AG04450 (cell line): ENCODE measurements at regions not wholly inside any gene's neighbourhood (a gene's known extent, or its start where the extent isn't known, plus 50 kb on each side); places are given as distances from the start of the nearest gene placed in this dataset.
"Not testable (repeated sequence)": the region's sequence is repeated elsewhere in the genome, so short reads cannot be mapped to it uniquely, and the experiment has no call there.

ENCODE experiments used
- CTCF ChIA-PET: fragments of 300-600, 350-600 bp; formaldehyde crosslinking; extraction: SDS; loops from one replicate; lab custom pipeline; 2022; ENCODE audit warnings: antibody characterized with exemption, inconsistent platforms; lab: Charles Lee
- POLR2A ChIA-PET: fragments of 350-600 bp; formaldehyde crosslinking; extraction: SDS; loops from one replicate; lab custom pipeline; 2021; ENCODE audit warnings: antibody characterized with exemption, inconsistent platforms; lab: Yijun Ruan, JAX
- DNase-seq: peaks from one replicate; pipeline ENCODE4 v3.0.0-alpha.2; 2011; ENCODE audit warnings: low read depth, low spot score
- H3K27ac ChIP-seq: one replicate; pipeline ENCODE4 v1.5.1; 2012; ENCODE audit warnings: low read depth, low read length, control low read depth
- H3K27me3 ChIP-seq: one replicate; pipeline ENCODE4 v1.6.0; 2012; ENCODE audit warnings: low read length; ENCODE audit not compliant: control insufficient read depth, insufficient read depth
- H3K4me3 ChIP-seq: 2 replicates; pipeline ENCODE4 v1.5.1; 2011; ENCODE audit warnings: mild to moderate bottlenecking, low read depth, low read length, control low read depth
- H3K9me3 ChIP-seq: 2 replicates; pipeline ENCODE4 v1.5.1; 2012; ENCODE audit warnings: low read length; ENCODE audit not compliant: control insufficient read depth, insufficient read depth
- TF ChIP-seq, protein P1 (sequence below): IDR thresholded peaks from 2 replicates; pipeline ENCODE4 v1.5.1; 2011; ENCODE audit warnings: low read depth, low read length, control low read depth, inconsistent platforms

DNA sequence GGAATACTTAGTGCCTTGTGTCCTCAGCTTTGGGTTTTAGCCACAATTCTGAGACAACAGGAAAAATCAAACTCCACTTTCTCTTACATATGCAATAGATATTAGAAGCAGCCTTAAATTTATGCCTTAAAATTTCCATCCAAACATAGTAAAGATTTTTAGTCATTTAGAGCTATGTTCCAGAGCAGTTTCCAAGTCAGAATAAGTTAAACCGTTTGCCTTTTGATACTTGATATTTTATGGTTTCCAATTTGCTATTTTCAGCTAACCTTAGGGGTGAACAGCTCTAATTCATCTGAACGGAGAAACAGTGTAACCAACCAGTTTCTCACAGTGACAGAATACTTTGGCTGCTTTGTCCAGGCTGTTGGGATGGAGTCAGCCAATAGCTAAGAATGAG, 125.8 kb upstream of the RXFP1 start:
- POLR2A ChIA-PET: no interaction called here
- Histone ChIP-seq H3K4me3 (no peak overlapping the region), H3K9me3 (no peaks in the 10 kb centered on the region), H3K27ac (no peak overlapping the region), H3K27me3 (no peaks in the 10 kb centered on the region)
- TF ChIP-seq, protein P1, sequence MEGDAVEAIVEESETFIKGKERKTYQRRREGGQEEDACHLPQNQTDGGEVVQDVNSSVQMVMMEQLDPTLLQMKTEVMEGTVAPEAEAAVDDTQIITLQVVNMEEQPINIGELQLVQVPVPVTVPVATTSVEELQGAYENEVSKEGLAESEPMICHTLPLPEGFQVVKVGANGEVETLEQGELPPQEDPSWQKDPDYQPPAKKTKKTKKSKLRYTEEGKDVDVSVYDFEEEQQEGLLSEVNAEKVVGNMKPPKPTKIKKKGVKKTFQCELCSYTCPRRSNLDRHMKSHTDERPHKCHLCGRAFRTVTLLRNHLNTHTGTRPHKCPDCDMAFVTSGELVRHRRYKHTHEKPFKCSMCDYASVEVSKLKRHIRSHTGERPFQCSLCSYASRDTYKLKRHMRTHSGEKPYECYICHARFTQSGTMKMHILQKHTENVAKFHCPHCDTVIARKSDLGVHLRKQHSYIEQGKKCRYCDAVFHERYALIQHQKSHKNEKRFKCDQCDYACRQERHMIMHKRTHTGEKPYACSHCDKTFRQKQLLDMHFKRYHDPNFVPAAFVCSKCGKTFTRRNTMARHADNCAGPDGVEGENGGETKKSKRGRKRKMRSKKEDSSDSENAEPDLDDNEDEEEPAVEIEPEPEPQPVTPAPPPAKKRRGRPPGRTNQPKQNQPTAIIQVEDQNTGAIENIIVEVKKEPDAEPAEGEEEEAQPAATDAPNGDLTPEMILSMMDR: no peak
- no peak for DNase-seq
- CTCF ChIA-PET: interaction anchor here (1.4 kb wide), 1 partner anchor 140 kb away, joined by 5 read pairs; no protein-coding TSS in a partner anchor

DNA sequence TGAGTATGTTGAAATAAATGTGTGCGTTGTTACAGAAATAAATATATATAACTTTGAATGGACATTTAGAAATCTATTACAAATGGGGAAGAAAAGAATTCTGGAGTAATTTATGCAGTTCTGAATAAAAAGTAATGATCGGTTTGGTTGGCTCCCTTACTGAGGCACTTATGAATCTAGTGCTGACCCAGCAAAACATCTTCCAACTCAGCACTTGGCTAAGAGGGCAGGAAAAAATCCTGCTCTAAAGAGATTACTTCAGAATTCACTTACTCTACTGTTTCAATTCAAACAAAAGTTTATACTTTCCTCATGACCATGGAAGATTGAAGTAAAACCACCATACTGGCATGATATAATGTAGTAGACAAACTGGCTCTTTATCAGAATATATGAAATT, 123.9 kb upstream of the RXFP1 start:
- TF ChIP-seq, protein P1: no peak
- ChIA-PET POLR2A (no interaction called here), CTCF (no interaction called here)
- no peak for DNase-seq
- no peaks in the 10 kb centered on the region for H3K9me3 ChIP-seq
- H3K27me3 ChIP-seq: no peaks in the 10 kb centered on the region
- no peak overlapping the region for H3K27ac ChIP-seq
- H3K4me3 ChIP-seq: no peak overlapping the region

DNA sequence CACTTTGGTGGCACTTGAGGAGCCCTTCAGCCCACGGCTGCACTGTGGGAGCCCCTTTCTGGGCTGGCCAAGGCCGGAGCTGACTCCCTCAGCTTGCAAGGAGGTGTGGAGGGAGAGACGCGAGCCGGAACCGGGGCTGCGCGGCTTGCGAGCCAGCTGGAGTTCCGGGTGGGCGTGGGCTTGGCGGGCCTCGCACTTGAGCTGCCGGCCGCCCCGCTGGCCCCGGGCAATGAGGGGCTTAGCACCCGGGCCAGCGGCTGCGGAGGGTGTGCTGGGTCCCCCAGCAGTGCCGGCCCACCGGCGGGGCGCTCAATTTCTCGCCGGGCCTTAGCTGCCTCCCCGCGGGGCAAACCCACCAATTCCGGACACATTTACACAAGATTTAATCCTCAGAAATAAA, 113.7 kb upstream of the RXFP1 start:
- CTCF ChIA-PET: interaction anchor here (0.7 kb wide), 1 partner anchor 111 kb away, joined by 7 read pairs; no protein-coding TSS in a partner anchor
- H3K27me3 ChIP-seq, POLR2A ChIA-PET, H3K27ac ChIP-seq, H3K4me3 ChIP-seq, H3K9me3 ChIP-seq, DNase-seq: not testable (repeated sequence)

DNA sequence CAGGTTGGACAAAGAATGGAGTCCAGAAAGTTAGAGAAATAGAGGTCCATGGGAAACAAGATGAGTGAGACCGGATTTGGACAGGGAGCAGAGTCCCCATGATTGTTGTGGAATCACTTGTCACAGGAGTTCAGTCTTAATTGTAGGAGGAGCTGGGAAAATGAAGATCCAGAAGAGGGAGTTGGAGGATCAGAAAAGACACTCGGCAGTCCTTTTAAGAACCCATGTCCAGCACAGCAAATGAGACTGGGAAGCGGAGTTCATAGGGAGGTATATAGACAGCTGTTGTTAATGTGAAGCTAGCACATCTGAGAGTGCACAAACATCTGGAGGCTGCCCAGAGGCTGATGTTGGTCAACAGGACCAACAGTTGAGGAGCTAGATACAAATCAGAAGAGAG, 111.4 kb upstream of the RXFP1 start:
- CTCF ChIA-PET: interaction anchor here (1.3 to 1.7 kb wide), 2 partner anchors 150 to 214 kb away, joined by 3 to 7 read pairs; no protein-coding TSS in a partner anchor

DNA sequence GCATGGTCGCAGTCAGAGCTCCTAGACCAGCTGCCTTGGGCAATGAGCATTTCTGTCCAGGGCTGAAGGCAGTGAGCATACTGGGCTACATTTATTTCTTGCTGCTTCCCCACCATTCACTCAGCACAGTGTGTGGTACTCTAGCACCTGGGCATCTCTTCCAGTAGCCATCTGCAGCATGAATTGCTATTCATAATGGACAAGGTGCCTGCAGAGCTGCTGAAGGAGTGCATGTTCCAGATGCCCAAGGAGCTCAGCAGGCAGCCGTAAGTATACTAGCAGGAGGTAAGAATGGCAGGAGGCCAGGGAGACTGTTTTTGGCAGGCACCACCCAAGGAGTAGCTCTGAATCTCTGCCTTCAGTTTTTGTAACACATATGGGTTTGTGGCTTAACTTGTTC, 110.4 kb upstream of the RXFP1 start:
- TF ChIP-seq, protein P1: no peak
- H3K4me3 ChIP-seq: no peak overlapping the region
- ChIA-PET CTCF (interaction anchor here (0.5 to 1.7 kb wide), 3 partner anchors 99 to 212 kb away, joined by 3 to 7 read pairs (median 3); no protein-coding TSS in a partner anchor), POLR2A (no interaction called here)
- H3K27me3 ChIP-seq: no peaks in the 10 kb centered on the region
- no peak overlapping the region for H3K27ac ChIP-seq
- H3K9me3 ChIP-seq: no peaks in the 10 kb centered on the region; the same call in 1 of the 2 replicates
- DNase-seq: no peak

More for the DNA sequence above, 111.4 kb upstream of the RXFP1 start:
- Histone ChIP-seq H3K27ac (no peak overlapping the region), H3K27me3 (no peaks in the 10 kb centered on the region), H3K4me3 (no peak overlapping the region), H3K9me3 (no peaks in the 10 kb centered on the region; the same call in 1 of the 2 replicates)
- POLR2A ChIA-PET: no interaction called here
- TF ChIP-seq, protein P1: no peak
- no peak for DNase-seq

DNA sequence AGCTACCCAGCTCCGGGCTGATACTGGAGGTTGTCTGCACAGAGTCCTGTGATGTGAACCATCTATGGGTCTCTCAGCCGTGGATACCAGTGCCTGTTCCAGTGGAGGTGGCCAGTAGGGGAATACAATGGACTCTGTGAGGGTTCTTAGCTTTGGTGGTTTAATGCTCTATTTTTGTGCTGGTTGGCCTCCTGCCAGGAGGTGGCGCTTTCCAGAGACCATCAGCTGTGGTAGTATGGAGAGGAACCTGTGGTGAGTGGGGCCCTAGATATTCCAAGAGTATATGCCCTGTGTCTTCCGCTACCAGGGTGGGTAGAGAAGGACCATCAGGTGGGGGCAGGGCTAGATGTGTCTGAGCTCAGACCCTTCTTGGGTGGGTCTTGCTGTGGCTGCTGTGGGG, 103.0 kb upstream of the RXFP1 start:
- H3K9me3 ChIP-seq, H3K27ac ChIP-seq, POLR2A ChIA-PET, H3K4me3 ChIP-seq, H3K27me3 ChIP-seq, DNase-seq: not testable (repeated sequence)
- CTCF ChIA-PET: interaction anchor here (0.6 to 1.5 kb wide), 3 partner anchors 154 to 170 kb away, joined by 3 to 4 read pairs (median 3); no protein-coding TSS in a partner anchor
